ENCODE measurements at regions not wholly inside any gene's neighbourhood (a gene's known extent, or its start where the extent isn't known, plus 50 kb on each side); places are given as distances from the start of the nearest gene placed in this dataset.

GRCh38 chr16:51051671-51052070 is 99.4 kb downstream of the SALL1 start:
- peaks cover 68% of the 10 kb centered on the region for H3K27me3 Mint-ChIP-seq (ENCODE audit: unreplicated experiment)
- no peak for DNase-seq
- CTCF ChIA-PET = interaction anchor here (0.5 to 1.9 kb wide), 2 partner anchors 16 to 756 kb away, joined by 4 read pairs; no protein-coding TSS in a partner anchor
- no peak overlapping the region for H3K27ac Mint-ChIP-seq (ENCODE audit: unreplicated experiment)
- no peaks in the 10 kb centered on the region for H3K4me1 Mint-ChIP-seq (ENCODE audit: low read depth, unreplicated experiment)
- no peaks in the 10 kb centered on the region for H3K36me3 Mint-ChIP-seq (ENCODE audit: insufficient read depth, unreplicated experiment)
- TF ChIP-seq CTCF (IDR thresholded peaks at IDR 0.05; ENCODE audit: unreplicated experiment) = no peak
- no TSS peak for BruUV-seq (replicated peaks)
- no peaks in the 10 kb centered on the region for H3K9me3 Mint-ChIP-seq (ENCODE audit: low read depth, unreplicated experiment)
- intact Hi-C loops (cut with micrococcal nuclease; ENCODE audit: unreplicated experiment) = loop anchor here (10.0 kb wide), 1 partner anchor 227 kb away; no protein-coding TSS in a partner anchor
- no peak overlapping the region for H3K4me3 Mint-ChIP-seq (ENCODE audit: low read depth, unreplicated experiment)

GRCh38 chr16:51050377-51050706 is 100.7 kb downstream of the SALL1 start:
- no peak overlapping the region for H3K4me3 Mint-ChIP-seq (ENCODE audit: low read depth, unreplicated experiment)
- no peaks in the 10 kb centered on the region for H3K4me1 Mint-ChIP-seq (ENCODE audit: low read depth, unreplicated experiment)
- H3K9me3 Mint-ChIP-seq (ENCODE audit: low read depth, unreplicated experiment) = no peaks in the 10 kb centered on the region
- no peak for TF ChIP-seq CTCF (IDR thresholded peaks at IDR 0.05; ENCODE audit: unreplicated experiment)
- H3K36me3 Mint-ChIP-seq (ENCODE audit: insufficient read depth, unreplicated experiment) = no peaks in the 10 kb centered on the region
- CTCF ChIA-PET = interaction anchor here (1.9 kb wide), 1 partner anchor 14 kb away, joined by 4 read pairs; no protein-coding TSS in a partner anchor
- intact Hi-C loops (cut with micrococcal nuclease; ENCODE audit: unreplicated experiment) = loop anchor here (10.0 kb wide), 1 partner anchor 226 kb away; no protein-coding TSS in a partner anchor
- DNase-seq = no peak
- H3K27ac Mint-ChIP-seq (ENCODE audit: unreplicated experiment) = no peak overlapping the region
- peaks cover 55% of the 10 kb centered on the region for H3K27me3 Mint-ChIP-seq (ENCODE audit: unreplicated experiment)
- no TSS peak for BruUV-seq (replicated peaks)

- CTCF ChIA-PET = interaction anchor here (0.7 to 1.9 kb wide), 2 partner anchors 14 to 1275 kb away, joined by 4 to 6 read pairs; no protein-coding TSS in a partner anchor
- no peak overlapping the region for H3K27ac Mint-ChIP-seq (ENCODE audit: unreplicated experiment)
- no peaks in the 10 kb centered on the region for H3K4me1 Mint-ChIP-seq (ENCODE audit: low read depth, unreplicated experiment)
- peak; percentile 17 for TF ChIP-seq CTCF (IDR thresholded peaks at IDR 0.05; ENCODE audit: unreplicated experiment)
- H3K36me3 Mint-ChIP-seq (ENCODE audit: insufficient read depth, unreplicated experiment) = no peaks in the 10 kb centered on the region
- peaks cover 51% of the 10 kb centered on the region for H3K27me3 Mint-ChIP-seq (ENCODE audit: unreplicated experiment)
- DNase-seq = no peak
- H3K9me3 Mint-ChIP-seq (ENCODE audit: low read depth, unreplicated experiment) = no peaks in the 10 kb centered on the region
- H3K4me3 Mint-ChIP-seq (ENCODE audit: low read depth, unreplicated experiment) = no peak overlapping the region
- BruUV-seq (replicated peaks) = no TSS peak
- intact Hi-C loops (cut with micrococcal nuclease; ENCODE audit: unreplicated experiment) = loop anchor here (10.0 kb wide), 1 partner anchor 225 kb away; no protein-coding TSS in a partner anchor
Measured at GRCh38 chr16:51049678-51050376, 101.2 kb downstream of the SALL1 start.

- Mint-ChIP-seq H3K27me3 (ENCODE audit: unreplicated experiment) (peaks cover 51% of the 10 kb centered on the region), H3K27ac (ENCODE audit: unreplicated experiment) (no peak overlapping the region), H3K4me3 (ENCODE audit: low read depth, unreplicated experiment) (no peak overlapping the region), H3K9me3 (ENCODE audit: low read depth, unreplicated experiment) (no peaks in the 10 kb centered on the region), H3K4me1 (ENCODE audit: low read depth, unreplicated experiment) (no peaks in the 10 kb centered on the region), H3K36me3 (ENCODE audit: insufficient read depth, unreplicated experiment) (no peaks in the 10 kb centered on the region)
- DNase-seq = no peak
- CTCF ChIA-PET = no interaction called here
- intact Hi-C loops (cut with micrococcal nuclease; ENCODE audit: unreplicated experiment) = no loop called here
- BruUV-seq (replicated peaks) = no TSS peak
- no peak for TF ChIP-seq CTCF (IDR thresholded peaks at IDR 0.05; ENCODE audit: unreplicated experiment)
Measured at GRCh38 chr16:51049276-51049675, 101.8 kb downstream of the SALL1 start.
